ENCODE measurements at regions not wholly inside any gene's neighbourhood (a gene's known extent, or its start where the extent isn't known, plus 50 kb on each side); places are given as distances from the start of the nearest gene placed in this dataset.

DNA sequence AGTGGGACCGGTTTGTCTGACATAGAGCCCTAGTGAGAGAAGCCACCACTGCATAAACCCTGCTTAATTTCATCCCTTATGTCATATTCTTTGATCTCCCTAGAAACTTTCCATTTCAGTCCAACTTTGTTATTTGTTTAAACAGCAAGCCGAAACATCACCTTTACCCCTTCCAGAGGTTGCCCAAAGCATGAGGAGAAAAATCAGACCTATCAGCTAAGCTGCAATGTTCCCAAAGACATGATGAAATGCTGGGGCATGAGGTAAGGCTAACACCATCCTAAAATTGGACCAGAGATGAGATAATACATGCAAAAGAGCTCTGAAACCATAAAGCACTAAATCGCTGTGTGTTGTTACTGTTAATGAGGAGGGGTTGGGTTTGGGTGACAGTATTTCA is 447.9 kb upstream of the ACVR2A start:
- no peak for DNase-seq
- H3K9me3 ChIP-seq (replicated peaks in 1 of 3) = no peaks in the 10 kb centered on the region
- TF ChIP-seq, protein P1, sequence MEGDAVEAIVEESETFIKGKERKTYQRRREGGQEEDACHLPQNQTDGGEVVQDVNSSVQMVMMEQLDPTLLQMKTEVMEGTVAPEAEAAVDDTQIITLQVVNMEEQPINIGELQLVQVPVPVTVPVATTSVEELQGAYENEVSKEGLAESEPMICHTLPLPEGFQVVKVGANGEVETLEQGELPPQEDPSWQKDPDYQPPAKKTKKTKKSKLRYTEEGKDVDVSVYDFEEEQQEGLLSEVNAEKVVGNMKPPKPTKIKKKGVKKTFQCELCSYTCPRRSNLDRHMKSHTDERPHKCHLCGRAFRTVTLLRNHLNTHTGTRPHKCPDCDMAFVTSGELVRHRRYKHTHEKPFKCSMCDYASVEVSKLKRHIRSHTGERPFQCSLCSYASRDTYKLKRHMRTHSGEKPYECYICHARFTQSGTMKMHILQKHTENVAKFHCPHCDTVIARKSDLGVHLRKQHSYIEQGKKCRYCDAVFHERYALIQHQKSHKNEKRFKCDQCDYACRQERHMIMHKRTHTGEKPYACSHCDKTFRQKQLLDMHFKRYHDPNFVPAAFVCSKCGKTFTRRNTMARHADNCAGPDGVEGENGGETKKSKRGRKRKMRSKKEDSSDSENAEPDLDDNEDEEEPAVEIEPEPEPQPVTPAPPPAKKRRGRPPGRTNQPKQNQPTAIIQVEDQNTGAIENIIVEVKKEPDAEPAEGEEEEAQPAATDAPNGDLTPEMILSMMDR (IDR thresholded peaks at IDR 0.05) = no peak
- no peak for TF ChIP-seq POLR2A (IDR thresholded peaks at IDR 0.05)
- H3K27ac ChIP-seq = no peak overlapping the region
- intact Hi-C loops (cut with DNase I) = no loop called here
- H3K4me3 ChIP-seq = no peak overlapping the region
- 86 to 89% (median 87%) methylated on average over 3 of the region's 3 CpGs for WGBS, 4 donors
- no peaks in the 10 kb centered on the region for H3K27me3 ChIP-seq
- H3K36me3 ChIP-seq (replicated peaks in 1 of 2) = no peaks in the 10 kb centered on the region
- no peaks in the 10 kb centered on the region for H3K4me1 ChIP-seq (replicated peaks in 1 of 2)

DNA sequence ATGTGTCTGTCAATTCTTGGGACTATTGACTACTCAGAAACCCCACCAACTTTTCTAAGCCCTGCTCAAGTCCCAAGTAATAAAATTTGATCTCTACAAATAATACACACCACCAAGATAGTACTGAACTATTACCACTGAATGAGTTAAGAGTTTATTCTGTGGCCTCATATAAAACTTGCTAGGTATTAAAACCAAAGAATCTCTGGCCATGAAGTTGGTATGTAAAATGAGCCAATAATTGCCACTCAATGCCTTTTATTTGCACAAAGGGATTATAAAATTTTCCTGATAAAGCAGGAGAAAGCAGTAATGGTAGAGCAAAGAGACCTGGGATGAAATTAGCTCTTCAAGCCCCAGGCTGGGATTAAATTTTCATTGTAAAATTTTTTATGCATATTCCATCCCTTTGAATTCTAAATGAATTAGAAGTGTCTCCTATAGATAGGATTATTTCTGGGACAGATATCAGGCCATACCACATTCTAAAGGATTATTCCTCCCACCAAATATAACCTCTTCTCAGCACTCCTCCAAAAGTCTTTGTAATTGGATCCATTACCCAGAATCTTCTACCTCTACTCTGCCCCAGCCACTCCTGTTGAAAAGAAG is 450.5 kb upstream of the ACVR2A start:
- intact Hi-C loops (cut with DNase I) = no loop called here
- H3K27ac ChIP-seq = no peak overlapping the region
- H3K9me3 ChIP-seq (replicated peaks in 1 of 3) = no peaks in the 10 kb centered on the region
- no peaks in the 10 kb centered on the region for H3K4me1 ChIP-seq (replicated peaks in 1 of 2)
- TF ChIP-seq, protein P1 (IDR thresholded peaks at IDR 0.05) = no peak
- TF ChIP-seq POLR2A (IDR thresholded peaks at IDR 0.05) = no peak
- DNase-seq = no peak
- H3K36me3 ChIP-seq (replicated peaks in 1 of 2) = no peaks in the 10 kb centered on the region
- H3K27me3 ChIP-seq = no peaks in the 10 kb centered on the region
- H3K4me3 ChIP-seq = no peak overlapping the region

DNA sequence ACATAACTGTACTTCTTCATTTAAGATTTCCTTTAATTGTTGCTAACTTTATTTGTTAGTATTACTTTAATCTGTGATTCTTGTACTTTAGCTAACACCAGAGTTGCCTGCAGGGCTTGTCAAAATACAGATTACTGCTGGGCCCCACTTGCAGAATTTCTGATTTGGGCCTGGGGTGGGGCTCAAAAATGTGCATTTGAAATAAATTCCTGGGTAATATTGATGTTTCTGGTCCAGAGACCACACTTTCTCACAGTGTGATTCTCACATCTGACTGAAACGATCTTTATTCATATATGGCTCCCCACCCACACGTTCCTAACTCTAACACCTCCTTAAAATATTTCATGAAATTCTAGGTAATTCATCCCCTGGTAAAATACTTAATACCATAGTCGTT is 452.6 kb upstream of the ACVR2A start:
- intact Hi-C loops (cut with DNase I) = no loop called here
- TF ChIP-seq, protein P1 (IDR thresholded peaks at IDR 0.05) = no peak
- TF ChIP-seq POLR2A (IDR thresholded peaks at IDR 0.05) = no peak
- Histone ChIP-seq H3K4me3 (no peak overlapping the region), H3K27me3 (no peaks in the 10 kb centered on the region), H3K27ac (no peak overlapping the region), H3K36me3 (replicated peaks in 1 of 2) (no peaks in the 10 kb centered on the region), H3K4me1 (replicated peaks in 1 of 2) (no peaks in the 10 kb centered on the region), H3K9me3 (replicated peaks in 1 of 3) (no peaks in the 10 kb centered on the region)
- WGBS, 4 donors = 76 to 87% (median 78%) methylated on average over 3 of the region's 3 CpGs
- no peak for DNase-seq

DNA sequence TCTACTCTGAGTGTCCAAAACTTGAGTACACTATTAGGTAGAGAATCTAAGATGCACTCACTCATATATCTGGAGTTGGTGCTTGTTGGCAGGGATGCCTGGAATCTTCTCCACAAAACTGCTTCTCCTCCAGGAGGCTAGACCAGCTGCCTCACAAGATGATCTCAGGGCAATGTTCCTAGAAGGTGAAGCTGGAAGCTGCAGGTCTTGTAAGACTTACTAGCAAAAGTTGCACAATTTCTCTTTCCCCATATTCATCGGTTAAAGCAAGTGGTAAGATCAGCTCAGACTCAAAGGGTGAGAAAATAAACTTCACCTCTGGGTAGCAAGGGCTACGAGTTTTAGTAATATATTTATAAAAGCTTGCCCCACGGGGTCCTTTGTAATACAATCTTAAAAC is 454.4 kb upstream of the ACVR2A start:
- no peak overlapping the region for H3K27ac ChIP-seq
- WGBS, 4 donors = 59 to 71% (median 70%) methylated on average over 3 of the region's 3 CpGs
- intact Hi-C loops (cut with DNase I) = no loop called here
- no peaks in the 10 kb centered on the region for H3K36me3 ChIP-seq (replicated peaks in 1 of 2)
- H3K9me3 ChIP-seq (replicated peaks in 1 of 3) = no peaks in the 10 kb centered on the region
- no peaks in the 10 kb centered on the region for H3K4me1 ChIP-seq (replicated peaks in 1 of 2)
- TF ChIP-seq, protein P1 (IDR thresholded peaks at IDR 0.05) = no peak
- TF ChIP-seq POLR2A (IDR thresholded peaks at IDR 0.05) = no peak
- DNase-seq = no peak
- no peak overlapping the region for H3K4me3 ChIP-seq
- no peaks in the 10 kb centered on the region for H3K27me3 ChIP-seq
